GM23338 (cell line): ENCODE measurements at regions not wholly inside any gene's neighbourhood (a gene's known extent, or its start where the extent isn't known, plus 50 kb on each side); places are given as distances from the start of the nearest gene placed in this dataset.

ENCODE experiments used
- ATAC-seq: fragments of 200-7000 bp; cut with Tn5 transposase; 3 replicates; pipeline ENCODE4 v1.9.1; 2020
- DNase-seq: peaks from one replicate; pipeline ENCODE4 v3.0.0-alpha.2; 2015; ENCODE audit warnings: low spot score
- H2AFZ ChIP-seq: fragments of 200-600 bp; sonication (generic); 2 replicates; pipeline ENCODE4 v1.8.0; 2016; ENCODE audit warnings: antibody characterized with exemption, mild to moderate bottlenecking, moderate library complexity
- H3F3A ChIP-seq: fragments of 200-600 bp; sonication (generic); replicated peaks from 2 replicates; pipeline ENCODE4 v1.8.0; 2017; ENCODE audit warnings: antibody characterized with exemption, mixed run types, low read depth
- H3K27ac ChIP-seq: fragments of 200-600 bp; sonication (generic); 2 replicates; pipeline ENCODE4 v1.6.1; 2016; ENCODE audit warnings: low read depth
- H3K27me3 ChIP-seq: fragments of 200-600 bp; sonication (generic); 2 replicates; pipeline ENCODE4 v1.8.0; 2016; ENCODE audit warnings: mild to moderate bottlenecking, mixed run types, moderate library complexity; ENCODE audit not compliant: insufficient read depth
- H3K36me3 ChIP-seq: fragments of 200-600 bp; sonication (generic); 2 replicates; pipeline ENCODE4 v1.8.0; 2016; ENCODE audit warnings: mild to moderate bottlenecking; ENCODE audit not compliant: insufficient read depth
- H3K4me1 ChIP-seq: fragments of 200-600 bp; sonication (generic); 2 replicates; pipeline ENCODE4 v1.8.0; 2016; ENCODE audit warnings: mild to moderate bottlenecking, moderate library complexity; ENCODE audit not compliant: insufficient read depth
- H3K4me2 ChIP-seq: fragments of 200-600 bp; sonication (generic); 2 replicates; pipeline ENCODE4 v1.7.1; 2017; ENCODE audit warnings: mixed run types
- H3K4me3 ChIP-seq: fragments of 200-600 bp; sonication (generic); 2 replicates; pipeline ENCODE4 v1.6.1; 2016; ENCODE audit warnings: mixed run types
- H3K79me2 ChIP-seq: fragments of 200-600 bp; sonication (generic); replicated peaks from 2 replicates; pipeline ENCODE4 v1.8.0; 2017; ENCODE audit warnings: mild to moderate bottlenecking; ENCODE audit not compliant: insufficient read depth
- H3K9me2 ChIP-seq: fragments of 200-600 bp; sonication (generic); 2 replicates; pipeline ENCODE4 v1.8.0; 2017; ENCODE audit not compliant: insufficient read depth
- H4K20me1 ChIP-seq: fragments of 200-600 bp; sonication (generic); replicated peaks from 2 replicates; pipeline ENCODE4 v1.8.0; 2017; ENCODE audit warnings: mild to moderate bottlenecking; ENCODE audit not compliant: insufficient read depth
- H3K27ac Mint-ChIP-seq: 2 replicates; pipeline ENCODE4 v1.8.0; 2020; ENCODE audit warnings: inconsistent platforms, mild to moderate bottlenecking, moderate library complexity, mixed read lengths
- H3K27me3 Mint-ChIP-seq: 3 replicates; pipeline ENCODE4 v1.8.0; 2022; ENCODE audit warnings: low read depth, mild to moderate bottlenecking, moderate library complexity, mixed read lengths, inconsistent platforms; ENCODE audit not compliant: insufficient read depth, poor library complexity
- H3K36me3 Mint-ChIP-seq: 3 replicates; pipeline ENCODE4 v1.8.0; 2021; ENCODE audit warnings: low read depth, mild to moderate bottlenecking, inconsistent platforms, moderate library complexity, mixed read lengths
- H3K4me1 Mint-ChIP-seq: 3 replicates; pipeline ENCODE4 v1.8.0; 2020; ENCODE audit warnings: mild to moderate bottlenecking, inconsistent platforms, mixed read lengths
- H3K4me3 Mint-ChIP-seq: 3 replicates; pipeline ENCODE4 v1.8.0; 2021; ENCODE audit warnings: moderate library complexity, mild to moderate bottlenecking, inconsistent platforms, mixed read lengths
- H3K9me3 Mint-ChIP-seq: 3 replicates; pipeline ENCODE4 v1.8.0; 2020; ENCODE audit warnings: moderate library complexity, mild to moderate bottlenecking, inconsistent platforms, mixed read lengths
- CREB1 ChIP-seq: fragments of 250-450 bp; sonication (Bioruptor Pico); IDR thresholded peaks from 2 replicates; pipeline ENCODE4 v1.5.0; 2020; ENCODE audit warnings: low read depth, mild to moderate bottlenecking, moderate library complexity
- EZH2 ChIP-seq: fragments of 200-600 bp; sonication (generic); IDR thresholded peaks from one replicate; pipeline ENCODE4 v1.8.0; 2017; ENCODE audit warnings: antibody characterized with exemption, mild to moderate bottlenecking, low read depth; ENCODE audit not compliant: unreplicated experiment
- EZH2phosphoT487 ChIP-seq: fragments of 200-600 bp; sonication (generic); IDR thresholded peaks from one replicate; pipeline ENCODE4 v1.8.1; 2018; ENCODE audit warnings: antibody characterized with exemption; ENCODE audit not compliant: unreplicated experiment
- JUNB ChIP-seq: IDR thresholded peaks from one replicate; pipeline ENCODE4 v1.6.1; 2016; ENCODE audit warnings: antibody characterized with exemption; ENCODE audit not compliant: unreplicated experiment
- NANOG ChIP-seq: IDR thresholded peaks from 2 replicates; pipeline ENCODE4 v1.6.1; 2016; ENCODE audit warnings: antibody characterized with exemption, borderline replicate concordance
- POLR2AphosphoS5 ChIP-seq: IDR thresholded peaks from 2 replicates; pipeline ENCODE4 v1.6.1; 2016; ENCODE audit warnings: antibody characterized with exemption, low read depth
- STAT1 ChIP-seq: IDR thresholded peaks from one replicate; pipeline ENCODE4 v1.6.1; 2016; ENCODE audit warnings: antibody characterized with exemption; ENCODE audit not compliant: unreplicated experiment
- ZNF114 ChIP-seq: fragments of 250-450 bp; sonication (Bioruptor Pico); IDR thresholded peaks from 2 replicates; pipeline ENCODE4 v1.5.0; 2020; ENCODE audit warnings: mild to moderate bottlenecking, moderate library complexity
- ZNF331 ChIP-seq: fragments of 250-450 bp; sonication (Bioruptor Pico); IDR thresholded peaks from 2 replicates; pipeline ENCODE4 v1.5.0; 2020; ENCODE audit warnings: low read depth, mild to moderate bottlenecking, moderate library complexity
- TF ChIP-seq, protein P1 (sequence below): IDR thresholded peaks from 2 replicates; pipeline ENCODE4 v1.6.1; 2016; ENCODE audit warnings: antibody characterized with exemption
- TF ChIP-seq, protein P2 (sequence below): fragments of 250-450 bp; sonication (Bioruptor Pico); IDR thresholded peaks from 2 replicates; pipeline ENCODE4 v1.5.0; 2020; ENCODE audit warnings: mild to moderate bottlenecking, moderate library complexity
- TF ChIP-seq, protein P3 (sequence below): IDR thresholded peaks from one replicate; pipeline ENCODE4 v1.6.1; 2018; ENCODE audit warnings: antibody characterized with exemption; ENCODE audit not compliant: unreplicated experiment
- TF ChIP-seq, protein P4 (sequence below), 2 experiments: fragments of 200-600 bp in 1 of 2; sonication (generic) in 1 of 2; conservative IDR thresholded peaks; 2 replicates each; pipeline versions ENCODE4 v1.5.1 to v1.6.1; 2016 to 2017; ENCODE audit warnings: antibody characterized with exemption in 2 of 2, low read depth in 2 of 2, mild to moderate bottlenecking in 2 of 2, moderate library complexity in 1 of 2

DNA sequence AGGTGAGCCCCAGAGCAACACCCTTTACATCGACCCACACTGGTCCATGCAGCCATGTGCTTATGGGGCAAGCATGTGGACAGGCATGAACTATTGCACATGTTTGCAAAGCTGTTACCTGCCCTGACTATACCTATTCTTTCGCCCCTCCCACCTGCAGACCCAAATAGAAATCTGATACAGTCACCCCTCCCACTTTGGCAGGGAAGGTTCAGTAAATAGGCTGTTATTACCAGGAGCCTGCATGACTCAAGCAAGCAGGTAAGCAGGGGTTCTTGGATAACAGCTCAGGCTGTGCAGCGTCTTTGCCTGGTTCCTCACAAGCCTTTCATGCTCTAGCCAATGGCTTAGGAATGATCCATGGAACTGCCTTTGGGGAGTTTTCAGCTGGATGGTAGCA lies 122.7 kb upstream of the DIPK2B start:
- no peaks in the 10 kb centered on the region for H4K20me1 ChIP-seq
- no peak for TF ChIP-seq ZNF114 (CRISPR knock-in tag)
- TF ChIP-seq EZH2, result no peak
- TF ChIP-seq POLR2AphosphoS5, result no peak
- TF ChIP-seq CREB1 (CRISPR knock-in tag), result no peak
- no peak for TF ChIP-seq NANOG
- no peak for TF ChIP-seq JUNB
- TF ChIP-seq, protein P1, sequence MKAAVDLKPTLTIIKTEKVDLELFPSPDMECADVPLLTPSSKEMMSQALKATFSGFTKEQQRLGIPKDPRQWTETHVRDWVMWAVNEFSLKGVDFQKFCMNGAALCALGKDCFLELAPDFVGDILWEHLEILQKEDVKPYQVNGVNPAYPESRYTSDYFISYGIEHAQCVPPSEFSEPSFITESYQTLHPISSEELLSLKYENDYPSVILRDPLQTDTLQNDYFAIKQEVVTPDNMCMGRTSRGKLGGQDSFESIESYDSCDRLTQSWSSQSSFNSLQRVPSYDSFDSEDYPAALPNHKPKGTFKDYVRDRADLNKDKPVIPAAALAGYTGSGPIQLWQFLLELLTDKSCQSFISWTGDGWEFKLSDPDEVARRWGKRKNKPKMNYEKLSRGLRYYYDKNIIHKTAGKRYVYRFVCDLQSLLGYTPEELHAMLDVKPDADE, result no peak
- TF ChIP-seq EZH2phosphoT487, result no peak
- TF ChIP-seq, protein P2, sequence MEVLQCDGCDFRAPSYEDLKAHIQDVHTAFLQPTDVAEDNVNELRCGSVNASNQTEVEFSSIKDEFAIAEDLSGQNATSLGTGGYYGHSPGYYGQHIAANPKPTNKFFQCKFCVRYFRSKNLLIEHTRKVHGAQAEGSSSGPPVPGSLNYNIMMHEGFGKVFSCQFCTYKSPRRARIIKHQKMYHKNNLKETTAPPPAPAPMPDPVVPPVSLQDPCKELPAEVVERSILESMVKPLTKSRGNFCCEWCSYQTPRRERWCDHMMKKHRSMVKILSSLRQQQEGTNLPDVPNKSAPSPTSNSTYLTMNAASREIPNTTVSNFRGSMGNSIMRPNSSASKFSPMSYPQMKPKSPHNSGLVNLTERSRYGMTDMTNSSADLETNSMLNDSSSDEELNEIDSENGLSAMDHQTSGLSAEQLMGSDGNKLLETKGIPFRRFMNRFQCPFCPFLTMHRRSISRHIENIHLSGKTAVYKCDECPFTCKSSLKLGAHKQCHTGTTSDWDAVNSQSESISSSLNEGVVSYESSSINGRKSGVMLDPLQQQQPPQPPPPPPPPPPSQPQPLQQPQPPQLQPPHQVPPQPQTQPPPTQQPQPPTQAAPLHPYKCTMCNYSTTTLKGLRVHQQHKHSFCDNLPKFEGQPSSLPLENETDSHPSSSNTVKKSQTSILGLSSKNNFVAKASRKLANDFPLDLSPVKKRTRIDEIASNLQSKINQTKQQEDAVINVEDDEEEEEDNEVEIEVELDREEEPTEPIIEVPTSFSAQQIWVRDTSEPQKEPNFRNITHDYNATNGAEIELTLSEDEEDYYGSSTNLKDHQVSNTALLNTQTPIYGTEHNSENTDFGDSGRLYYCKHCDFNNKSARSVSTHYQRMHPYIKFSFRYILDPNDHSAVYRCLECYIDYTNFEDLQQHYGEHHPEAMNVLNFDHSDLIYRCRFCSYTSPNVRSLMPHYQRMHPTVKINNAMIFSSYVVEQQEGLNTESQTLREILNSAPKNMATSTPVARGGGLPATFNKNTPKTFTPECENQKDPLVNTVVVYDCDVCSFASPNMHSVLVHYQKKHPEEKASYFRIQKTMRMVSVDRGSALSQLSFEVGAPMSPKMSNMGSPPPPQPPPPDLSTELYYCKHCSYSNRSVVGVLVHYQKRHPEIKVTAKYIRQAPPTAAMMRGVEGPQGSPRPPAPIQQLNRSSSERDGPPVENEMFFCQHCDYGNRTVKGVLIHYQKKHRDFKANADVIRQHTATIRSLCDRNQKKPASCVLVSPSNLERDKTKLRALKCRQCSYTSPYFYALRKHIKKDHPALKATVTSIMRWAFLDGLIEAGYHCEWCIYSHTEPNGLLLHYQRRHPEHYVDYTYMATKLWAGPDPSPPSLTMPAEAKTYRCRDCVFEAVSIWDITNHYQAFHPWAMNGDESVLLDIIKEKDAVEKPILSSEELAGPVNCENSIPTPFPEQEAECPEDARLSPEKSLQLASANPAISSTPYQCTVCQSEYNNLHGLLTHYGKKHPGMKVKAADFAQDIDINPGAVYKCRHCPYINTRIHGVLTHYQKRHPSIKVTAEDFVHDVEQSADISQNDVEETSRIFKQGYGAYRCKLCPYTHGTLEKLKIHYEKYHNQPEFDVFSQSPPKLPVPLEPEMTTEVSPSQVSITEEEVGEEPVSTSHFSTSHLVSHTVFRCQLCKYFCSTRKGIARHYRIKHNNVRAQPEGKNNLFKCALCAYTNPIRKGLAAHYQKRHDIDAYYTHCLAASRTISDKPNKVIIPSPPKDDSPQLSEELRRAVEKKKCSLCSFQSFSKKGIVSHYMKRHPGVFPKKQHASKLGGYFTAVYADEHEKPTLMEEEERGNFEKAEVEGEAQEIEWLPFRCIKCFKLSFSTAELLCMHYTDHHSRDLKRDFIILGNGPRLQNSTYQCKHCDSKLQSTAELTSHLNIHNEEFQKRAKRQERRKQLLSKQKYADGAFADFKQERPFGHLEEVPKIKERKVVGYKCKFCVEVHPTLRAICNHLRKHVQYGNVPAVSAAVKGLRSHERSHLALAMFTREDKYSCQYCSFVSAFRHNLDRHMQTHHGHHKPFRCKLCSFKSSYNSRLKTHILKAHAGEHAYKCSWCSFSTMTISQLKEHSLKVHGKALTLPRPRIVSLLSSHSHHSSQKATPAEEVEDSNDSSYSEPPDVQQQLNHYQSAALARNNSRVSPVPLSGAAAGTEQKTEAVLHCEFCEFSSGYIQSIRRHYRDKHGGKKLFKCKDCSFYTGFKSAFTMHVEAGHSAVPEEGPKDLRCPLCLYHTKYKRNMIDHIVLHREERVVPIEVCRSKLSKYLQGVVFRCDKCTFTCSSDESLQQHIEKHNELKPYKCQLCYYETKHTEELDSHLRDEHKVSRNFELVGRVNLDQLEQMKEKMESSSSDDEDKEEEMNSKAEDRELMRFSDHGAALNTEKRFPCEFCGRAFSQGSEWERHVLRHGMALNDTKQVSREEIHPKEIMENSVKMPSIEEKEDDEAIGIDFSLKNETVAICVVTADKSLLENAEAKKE (CRISPR knock-in tag), result no peak
- TF ChIP-seq, protein P3, sequence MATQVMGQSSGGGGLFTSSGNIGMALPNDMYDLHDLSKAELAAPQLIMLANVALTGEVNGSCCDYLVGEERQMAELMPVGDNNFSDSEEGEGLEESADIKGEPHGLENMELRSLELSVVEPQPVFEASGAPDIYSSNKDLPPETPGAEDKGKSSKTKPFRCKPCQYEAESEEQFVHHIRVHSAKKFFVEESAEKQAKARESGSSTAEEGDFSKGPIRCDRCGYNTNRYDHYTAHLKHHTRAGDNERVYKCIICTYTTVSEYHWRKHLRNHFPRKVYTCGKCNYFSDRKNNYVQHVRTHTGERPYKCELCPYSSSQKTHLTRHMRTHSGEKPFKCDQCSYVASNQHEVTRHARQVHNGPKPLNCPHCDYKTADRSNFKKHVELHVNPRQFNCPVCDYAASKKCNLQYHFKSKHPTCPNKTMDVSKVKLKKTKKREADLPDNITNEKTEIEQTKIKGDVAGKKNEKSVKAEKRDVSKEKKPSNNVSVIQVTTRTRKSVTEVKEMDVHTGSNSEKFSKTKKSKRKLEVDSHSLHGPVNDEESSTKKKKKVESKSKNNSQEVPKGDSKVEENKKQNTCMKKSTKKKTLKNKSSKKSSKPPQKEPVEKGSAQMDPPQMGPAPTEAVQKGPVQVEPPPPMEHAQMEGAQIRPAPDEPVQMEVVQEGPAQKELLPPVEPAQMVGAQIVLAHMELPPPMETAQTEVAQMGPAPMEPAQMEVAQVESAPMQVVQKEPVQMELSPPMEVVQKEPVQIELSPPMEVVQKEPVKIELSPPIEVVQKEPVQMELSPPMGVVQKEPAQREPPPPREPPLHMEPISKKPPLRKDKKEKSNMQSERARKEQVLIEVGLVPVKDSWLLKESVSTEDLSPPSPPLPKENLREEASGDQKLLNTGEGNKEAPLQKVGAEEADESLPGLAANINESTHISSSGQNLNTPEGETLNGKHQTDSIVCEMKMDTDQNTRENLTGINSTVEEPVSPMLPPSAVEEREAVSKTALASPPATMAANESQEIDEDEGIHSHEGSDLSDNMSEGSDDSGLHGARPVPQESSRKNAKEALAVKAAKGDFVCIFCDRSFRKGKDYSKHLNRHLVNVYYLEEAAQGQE, result no peak
- TF ChIP-seq STAT1, result no peak
- TF ChIP-seq, protein P4, sequence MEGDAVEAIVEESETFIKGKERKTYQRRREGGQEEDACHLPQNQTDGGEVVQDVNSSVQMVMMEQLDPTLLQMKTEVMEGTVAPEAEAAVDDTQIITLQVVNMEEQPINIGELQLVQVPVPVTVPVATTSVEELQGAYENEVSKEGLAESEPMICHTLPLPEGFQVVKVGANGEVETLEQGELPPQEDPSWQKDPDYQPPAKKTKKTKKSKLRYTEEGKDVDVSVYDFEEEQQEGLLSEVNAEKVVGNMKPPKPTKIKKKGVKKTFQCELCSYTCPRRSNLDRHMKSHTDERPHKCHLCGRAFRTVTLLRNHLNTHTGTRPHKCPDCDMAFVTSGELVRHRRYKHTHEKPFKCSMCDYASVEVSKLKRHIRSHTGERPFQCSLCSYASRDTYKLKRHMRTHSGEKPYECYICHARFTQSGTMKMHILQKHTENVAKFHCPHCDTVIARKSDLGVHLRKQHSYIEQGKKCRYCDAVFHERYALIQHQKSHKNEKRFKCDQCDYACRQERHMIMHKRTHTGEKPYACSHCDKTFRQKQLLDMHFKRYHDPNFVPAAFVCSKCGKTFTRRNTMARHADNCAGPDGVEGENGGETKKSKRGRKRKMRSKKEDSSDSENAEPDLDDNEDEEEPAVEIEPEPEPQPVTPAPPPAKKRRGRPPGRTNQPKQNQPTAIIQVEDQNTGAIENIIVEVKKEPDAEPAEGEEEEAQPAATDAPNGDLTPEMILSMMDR (conservative IDR thresholded peaks at IDR 0.05; ENCODE audit: low read depth in 2 of 2), result no peak
- TF ChIP-seq ZNF331 (CRISPR knock-in tag), result no peak
- ATAC-seq (no peak), DNase-seq (no peak)
- no peaks in the 10 kb centered on the region for H3F3A ChIP-seq
- no peaks in the 10 kb centered on the region for H3K9me2 ChIP-seq
- Mint-ChIP-seq H3K27ac (no peak overlapping the region), H3K36me3 (no peaks in the 10 kb centered on the region), H3K4me3 (no peak overlapping the region), H3K4me1 (no peaks in the 10 kb centered on the region; the same call in 2 of the 3 replicates), H3K27me3 (no peaks in the 10 kb centered on the region), H3K9me3 (no peaks in the 10 kb centered on the region)
- no peaks in the 10 kb centered on the region for H3K27me3 ChIP-seq
- no peaks in the 10 kb centered on the region for H3K4me1 ChIP-seq
- H3K27ac ChIP-seq, result no peak overlapping the region
- H3K4me3 ChIP-seq, result no peak overlapping the region
- no peaks in the 10 kb centered on the region for H3K79me2 ChIP-seq
- no peaks in the 10 kb centered on the region for H3K36me3 ChIP-seq
- H2AFZ ChIP-seq, result no peak overlapping the region
- H3K4me2 ChIP-seq, result no peak overlapping the region
